Stimulated activated CD8-positive, alpha-beta memory T cell treated with anti-CD3 and anti-CD28 coated beads, Interleukin-7, amount 100 ng/mL, for 4 hours (primary cell): ENCODE measurements at regions not wholly inside any gene's neighbourhood (a gene's known extent, or its start where the extent isn't known, plus 50 kb on each side); places are given as distances from the start of the nearest gene placed in this dataset.

Experiments used
- DNase-seq, 2 donors: peaks; one replicate each; pipeline ENCODE4 v3.0.0-alpha.2; 2020; ENCODE audit warnings: low read depth in 2 of 2

GRCh38 chr10:128556182-128557110, 430.2 kb upstream of the MKI67 start:
- DNase-seq, result no peak

GRCh38 chr10:128557149-128557710, 431.0 kb upstream of the MKI67 start:
- DNase-seq, result no peak

GRCh38 chr10:128560406-128560805, 434.2 kb upstream of the MKI67 start:
- no peak for DNase-seq

GRCh38 chr10:128560993-128561392, 434.8 kb upstream of the MKI67 start:
- no peak for DNase-seq

GRCh38 chr10:128563387-128563786, 437.2 kb upstream of the MKI67 start:
- DNase-seq, result no peak

GRCh38 chr10:128563904-128564303, 437.7 kb upstream of the MKI67 start:
- no peak for DNase-seq

- DNase-seq, result no peak
Measured at GRCh38 chr10:128566361-128566968, 440.2 kb upstream of the MKI67 start.

- DNase-seq, result no peak
Measured at GRCh38 chr10:128567551-128567950, 441.3 kb upstream of the MKI67 start.

GRCh38 chr10:128568041-128568440, 441.8 kb upstream of the MKI67 start:
- no peak for DNase-seq

- no peak for DNase-seq
Measured at GRCh38 chr10:128568491-128568890, 442.3 kb upstream of the MKI67 start.

GRCh38 chr10:128568990-128569945, 443.0 kb upstream of the MKI67 start:
- DNase-seq, result no peak

- no peak for DNase-seq
Measured at GRCh38 chr10:128570319-128570995, 444.2 kb upstream of the MKI67 start.

GRCh38 chr10:128571071-128571470, 444.8 kb upstream of the MKI67 start:
- DNase-seq, result no peak

- DNase-seq, result no peak
Measured at GRCh38 chr10:128571745-128572144, 445.5 kb upstream of the MKI67 start.

GRCh38 chr10:128572696-128573095, 446.5 kb upstream of the MKI67 start:
- DNase-seq, result no peak

GRCh38 chr10:128573281-128573845, 447.1 kb upstream of the MKI67 start:
- no peak for DNase-seq

GRCh38 chr10:128573986-128574385, 447.8 kb upstream of the MKI67 start:
- no peak for DNase-seq

- no peak for DNase-seq
Measured at GRCh38 chr10:128574581-128575210, 448.5 kb upstream of the MKI67 start.

- DNase-seq, result no peak
Measured at GRCh38 chr10:128575761-128576160, 449.5 kb upstream of the MKI67 start.

- DNase-seq, result no peak
Measured at GRCh38 chr10:128576336-128576735, 450.1 kb upstream of the MKI67 start.
